ENCODE measurements at regions not wholly inside any gene's neighbourhood (a gene's known extent, or its start where the extent isn't known, plus 50 kb on each side); places are given as distances from the start of the nearest gene placed in this dataset.

DNA sequence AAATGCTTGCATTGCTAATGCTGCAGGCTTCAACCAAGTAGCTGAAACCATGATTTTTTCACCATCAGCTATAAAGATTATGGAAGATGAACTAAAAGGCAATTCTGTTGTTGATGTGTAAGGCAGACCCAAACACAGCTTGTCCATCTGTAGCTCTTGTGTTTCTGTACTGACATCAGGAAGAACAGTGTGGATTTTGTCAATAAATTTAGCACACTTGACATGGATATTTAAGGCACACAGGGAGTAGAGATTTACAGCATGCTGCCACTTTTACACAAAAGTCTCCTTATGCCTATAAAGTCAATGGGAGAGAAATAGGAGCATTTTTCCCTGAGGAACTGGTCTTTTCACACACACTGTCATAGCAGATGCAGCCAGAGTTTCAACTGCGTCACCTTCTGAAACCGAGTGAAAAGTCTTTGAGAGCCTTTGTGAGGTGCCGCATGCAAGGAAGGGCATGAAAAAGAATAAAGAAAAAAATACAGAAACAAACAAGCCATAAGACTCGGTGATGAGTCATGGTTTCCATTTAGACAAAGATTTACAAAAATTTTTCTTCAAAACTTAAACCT, 261.4 kb upstream of the TFAP2D start:
- Mint-ChIP-seq H3K4me3 (no peak overlapping the region), H3K27ac (no peak overlapping the region), H3K9me3 (no peaks in the 10 kb centered on the region), H3K4me1 (peaks cover 10% of the 10 kb centered on the region), H3K36me3 (no peaks in the 10 kb centered on the region), H3K27me3 (ENCODE audit: low read depth) (no peaks in the 10 kb centered on the region)
- ATAC-seq: no peak
- CTCF ChIA-PET: no interaction called here
- POLR2A ChIA-PET: no interaction called here
- no peak for DNase-seq (ENCODE audit: low spot score)
- TF ChIP-seq IRF2 (CRISPR knock-in tag; IDR thresholded peaks at IDR 0.05; ENCODE audit: borderline replicate concordance, low read depth): no peak
- TF ChIP-seq OVOL2 (CRISPR knock-in tag; IDR thresholded peaks at IDR 0.05; ENCODE audit: borderline replicate concordance): no peak
- TF ChIP-seq, protein P1, sequence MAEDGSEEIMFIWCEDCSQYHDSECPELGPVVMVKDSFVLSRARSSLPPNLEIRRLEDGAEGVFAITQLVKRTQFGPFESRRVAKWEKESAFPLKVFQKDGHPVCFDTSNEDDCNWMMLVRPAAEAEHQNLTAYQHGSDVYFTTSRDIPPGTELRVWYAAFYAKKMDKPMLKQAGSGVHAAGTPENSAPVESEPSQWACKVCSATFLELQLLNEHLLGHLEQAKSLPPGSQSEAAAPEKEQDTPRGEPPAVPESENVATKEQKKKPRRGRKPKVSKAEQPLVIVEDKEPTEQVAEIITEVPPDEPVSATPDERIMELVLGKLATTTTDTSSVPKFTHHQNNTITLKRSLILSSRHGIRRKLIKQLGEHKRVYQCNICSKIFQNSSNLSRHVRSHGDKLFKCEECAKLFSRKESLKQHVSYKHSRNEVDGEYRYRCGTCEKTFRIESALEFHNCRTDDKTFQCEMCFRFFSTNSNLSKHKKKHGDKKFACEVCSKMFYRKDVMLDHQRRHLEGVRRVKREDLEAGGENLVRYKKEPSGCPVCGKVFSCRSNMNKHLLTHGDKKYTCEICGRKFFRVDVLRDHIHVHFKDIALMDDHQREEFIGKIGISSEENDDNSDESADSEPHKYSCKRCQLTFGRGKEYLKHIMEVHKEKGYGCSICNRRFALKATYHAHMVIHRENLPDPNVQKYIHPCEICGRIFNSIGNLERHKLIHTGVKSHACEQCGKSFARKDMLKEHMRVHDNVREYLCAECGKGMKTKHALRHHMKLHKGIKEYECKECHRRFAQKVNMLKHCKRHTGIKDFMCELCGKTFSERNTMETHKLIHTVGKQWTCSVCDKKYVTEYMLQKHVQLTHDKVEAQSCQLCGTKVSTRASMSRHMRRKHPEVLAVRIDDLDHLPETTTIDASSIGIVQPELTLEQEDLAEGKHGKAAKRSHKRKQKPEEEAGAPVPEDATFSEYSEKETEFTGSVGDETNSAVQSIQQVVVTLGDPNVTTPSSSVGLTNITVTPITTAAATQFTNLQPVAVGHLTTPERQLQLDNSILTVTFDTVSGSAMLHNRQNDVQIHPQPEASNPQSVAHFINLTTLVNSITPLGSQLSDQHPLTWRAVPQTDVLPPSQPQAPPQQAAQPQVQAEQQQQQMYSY (CRISPR knock-in tag; IDR thresholded peaks at IDR 0.05): no peak
- TF ChIP-seq NFATC4 (CRISPR knock-in tag; IDR thresholded peaks at IDR 0.05): no peak
- TF ChIP-seq, protein P2, sequence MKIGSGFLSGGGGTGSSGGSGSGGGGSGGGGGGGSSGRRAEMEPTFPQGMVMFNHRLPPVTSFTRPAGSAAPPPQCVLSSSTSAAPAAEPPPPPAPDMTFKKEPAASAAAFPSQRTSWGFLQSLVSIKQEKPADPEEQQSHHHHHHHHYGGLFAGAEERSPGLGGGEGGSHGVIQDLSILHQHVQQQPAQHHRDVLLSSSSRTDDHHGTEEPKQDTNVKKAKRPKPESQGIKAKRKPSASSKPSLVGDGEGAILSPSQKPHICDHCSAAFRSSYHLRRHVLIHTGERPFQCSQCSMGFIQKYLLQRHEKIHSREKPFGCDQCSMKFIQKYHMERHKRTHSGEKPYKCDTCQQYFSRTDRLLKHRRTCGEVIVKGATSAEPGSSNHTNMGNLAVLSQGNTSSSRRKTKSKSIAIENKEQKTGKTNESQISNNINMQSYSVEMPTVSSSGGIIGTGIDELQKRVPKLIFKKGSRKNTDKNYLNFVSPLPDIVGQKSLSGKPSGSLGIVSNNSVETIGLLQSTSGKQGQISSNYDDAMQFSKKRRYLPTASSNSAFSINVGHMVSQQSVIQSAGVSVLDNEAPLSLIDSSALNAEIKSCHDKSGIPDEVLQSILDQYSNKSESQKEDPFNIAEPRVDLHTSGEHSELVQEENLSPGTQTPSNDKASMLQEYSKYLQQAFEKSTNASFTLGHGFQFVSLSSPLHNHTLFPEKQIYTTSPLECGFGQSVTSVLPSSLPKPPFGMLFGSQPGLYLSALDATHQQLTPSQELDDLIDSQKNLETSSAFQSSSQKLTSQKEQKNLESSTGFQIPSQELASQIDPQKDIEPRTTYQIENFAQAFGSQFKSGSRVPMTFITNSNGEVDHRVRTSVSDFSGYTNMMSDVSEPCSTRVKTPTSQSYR (CRISPR knock-in tag; IDR thresholded peaks at IDR 0.05): no peak
- TF ChIP-seq, protein P3, sequence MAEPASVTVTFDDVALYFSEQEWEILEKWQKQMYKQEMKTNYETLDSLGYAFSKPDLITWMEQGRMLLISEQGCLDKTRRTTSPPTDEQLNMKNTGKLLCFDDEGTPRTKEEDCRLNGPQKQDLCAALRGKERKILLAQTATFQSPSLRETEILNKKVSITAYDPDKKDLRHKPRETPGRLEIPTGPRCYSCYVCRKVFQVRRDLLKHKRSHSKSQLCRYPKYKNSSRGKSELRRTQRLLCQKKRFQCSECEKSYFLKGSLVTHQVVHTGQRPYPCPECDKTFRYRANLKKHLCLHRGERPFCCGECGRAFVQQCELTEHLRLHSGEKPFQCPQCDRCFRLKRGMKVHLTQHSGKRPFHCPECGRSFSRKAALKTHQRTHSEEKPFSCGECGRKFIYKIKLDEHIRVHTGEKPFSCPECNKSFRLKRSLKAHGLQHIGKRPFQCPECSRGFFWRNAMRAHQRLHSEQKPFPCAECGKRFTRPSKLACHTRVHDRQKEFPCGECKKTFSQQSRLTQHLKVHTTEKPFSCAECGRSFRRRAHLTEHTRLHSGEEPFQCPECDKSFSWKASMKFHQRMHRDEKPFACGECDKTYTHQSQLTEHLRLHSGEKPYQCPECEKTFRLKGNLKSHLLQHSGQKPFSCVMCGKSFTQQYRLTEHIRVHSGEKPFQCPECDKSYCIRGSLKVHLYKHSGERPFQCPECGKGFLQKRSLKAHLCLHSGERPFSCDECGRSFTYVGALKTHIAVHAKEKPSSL (CRISPR knock-in tag; conservative IDR thresholded peaks at IDR 0.05): no peak
- TF ChIP-seq FOXP1 (CRISPR knock-in tag; IDR thresholded peaks at IDR 0.05; ENCODE audit: borderline replicate concordance): no peak
- TF ChIP-seq MXD4 (CRISPR knock-in tag; IDR thresholded peaks at IDR 0.05; ENCODE audit: borderline replicate concordance): no peak
- TF ChIP-seq, protein P4, sequence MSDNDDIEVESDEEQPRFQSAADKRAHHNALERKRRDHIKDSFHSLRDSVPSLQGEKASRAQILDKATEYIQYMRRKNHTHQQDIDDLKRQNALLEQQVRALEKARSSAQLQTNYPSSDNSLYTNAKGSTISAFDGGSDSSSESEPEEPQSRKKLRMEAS (CRISPR knock-in tag; IDR thresholded peaks at IDR 0.05): no peak
- TF ChIP-seq, protein P5, sequence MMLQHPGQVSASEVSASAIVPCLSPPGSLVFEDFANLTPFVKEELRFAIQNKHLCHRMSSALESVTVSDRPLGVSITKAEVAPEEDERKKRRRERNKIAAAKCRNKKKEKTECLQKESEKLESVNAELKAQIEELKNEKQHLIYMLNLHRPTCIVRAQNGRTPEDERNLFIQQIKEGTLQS (CRISPR knock-in tag; conservative IDR thresholded peaks at IDR 0.05): no peak
- TF ChIP-seq, protein P6, sequence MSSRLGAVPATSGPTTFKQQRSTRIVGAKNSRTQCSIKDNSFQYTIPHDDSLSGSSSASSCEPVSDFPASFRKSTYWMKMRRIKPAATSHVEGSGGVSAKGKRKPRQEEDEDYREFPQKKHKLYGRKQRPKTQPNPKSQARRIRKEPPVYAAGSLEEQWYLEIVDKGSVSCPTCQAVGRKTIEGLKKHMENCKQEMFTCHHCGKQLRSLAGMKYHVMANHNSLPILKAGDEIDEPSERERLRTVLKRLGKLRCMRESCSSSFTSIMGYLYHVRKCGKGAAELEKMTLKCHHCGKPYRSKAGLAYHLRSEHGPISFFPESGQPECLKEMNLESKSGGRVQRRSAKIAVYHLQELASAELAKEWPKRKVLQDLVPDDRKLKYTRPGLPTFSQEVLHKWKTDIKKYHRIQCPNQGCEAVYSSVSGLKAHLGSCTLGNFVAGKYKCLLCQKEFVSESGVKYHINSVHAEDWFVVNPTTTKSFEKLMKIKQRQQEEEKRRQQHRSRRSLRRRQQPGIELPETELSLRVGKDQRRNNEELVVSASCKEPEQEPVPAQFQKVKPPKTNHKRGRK (CRISPR knock-in tag; IDR thresholded peaks at IDR 0.05; ENCODE audit: borderline replicate concordance): no peak
- no peak for TF ChIP-seq ZNF138 (CRISPR knock-in tag; conservative IDR thresholded peaks at IDR 0.05)
- no peak for TF ChIP-seq HMGA2 (CRISPR knock-in tag; IDR thresholded peaks at IDR 0.05)
- TF ChIP-seq SMAD4 (CRISPR knock-in tag; IDR thresholded peaks at IDR 0.05): no peak
- no peak for TF ChIP-seq GRHL2 (CRISPR knock-in tag; IDR thresholded peaks at IDR 0.05; ENCODE audit: insufficient replicate concordance, severe bottlenecking)

Measured in WTC11 (cell line).